ENCODE measurements at regions not wholly inside any gene's neighbourhood (a gene's known extent, or its start where the extent isn't known, plus 50 kb on each side); places are given as distances from the start of the nearest gene placed in this dataset.

DNA sequence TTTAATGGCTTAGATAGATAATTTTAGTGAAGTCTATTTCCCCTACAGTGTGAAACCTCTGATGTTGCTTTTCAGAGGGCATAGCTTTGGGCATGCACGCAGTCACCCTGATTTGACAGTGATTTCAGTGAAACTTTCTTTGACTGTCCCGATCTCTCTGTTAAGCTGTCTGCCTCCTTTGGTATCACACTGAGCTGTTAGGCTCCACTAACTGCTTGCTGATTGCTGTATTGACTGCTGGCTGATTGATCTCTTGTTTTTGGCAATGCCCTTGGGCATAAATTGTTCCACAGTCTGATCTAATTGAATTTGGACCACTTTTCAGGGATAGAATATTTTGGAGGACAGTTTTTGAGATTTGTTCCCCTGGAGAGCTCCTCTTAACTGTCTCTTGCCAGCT is 68.5 kb upstream of the CCDC54 start:
- DNase-seq: no peak

DNA sequence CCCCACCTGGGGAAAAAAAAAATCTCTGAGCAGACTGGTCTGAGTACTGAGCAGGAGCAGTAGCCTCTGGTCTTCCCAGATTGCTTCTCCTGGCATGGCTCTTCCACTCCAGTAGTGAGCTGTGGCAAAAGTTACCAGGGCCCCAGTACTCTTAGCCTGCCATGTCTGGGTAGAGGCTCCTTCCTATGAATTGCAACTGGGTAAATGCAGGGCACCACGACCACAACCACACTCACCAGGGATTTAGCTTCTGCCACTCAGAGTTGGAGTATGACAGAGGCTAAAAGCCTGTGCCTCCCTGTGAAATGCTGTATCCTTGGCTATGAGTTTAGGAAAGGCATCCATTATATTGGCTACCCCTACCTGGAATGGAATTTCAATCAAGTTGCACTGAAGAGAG is 67.9 kb upstream of the CCDC54 start:
- no peak for DNase-seq

DNA sequence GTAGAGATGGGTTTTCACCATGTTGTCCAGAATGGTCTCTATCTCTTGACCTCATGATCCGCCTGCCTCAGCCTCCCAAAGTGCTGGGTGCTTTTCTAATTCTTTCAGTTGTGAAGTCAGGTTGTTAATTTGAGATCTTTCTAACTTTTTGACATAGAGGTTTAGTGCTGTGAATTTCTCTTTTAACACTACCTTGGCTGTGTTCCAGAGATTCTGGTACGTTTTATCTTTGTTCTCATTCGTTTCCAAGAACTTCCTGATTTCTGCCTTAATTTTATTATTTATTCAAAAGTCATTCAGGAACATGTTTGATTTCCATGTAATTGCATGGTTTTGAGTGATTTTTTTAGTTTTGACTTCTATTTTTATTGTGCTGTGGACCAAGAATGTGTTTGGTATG is 63.5 kb upstream of the CCDC54 start:
- no peak for DNase-seq

DNA sequence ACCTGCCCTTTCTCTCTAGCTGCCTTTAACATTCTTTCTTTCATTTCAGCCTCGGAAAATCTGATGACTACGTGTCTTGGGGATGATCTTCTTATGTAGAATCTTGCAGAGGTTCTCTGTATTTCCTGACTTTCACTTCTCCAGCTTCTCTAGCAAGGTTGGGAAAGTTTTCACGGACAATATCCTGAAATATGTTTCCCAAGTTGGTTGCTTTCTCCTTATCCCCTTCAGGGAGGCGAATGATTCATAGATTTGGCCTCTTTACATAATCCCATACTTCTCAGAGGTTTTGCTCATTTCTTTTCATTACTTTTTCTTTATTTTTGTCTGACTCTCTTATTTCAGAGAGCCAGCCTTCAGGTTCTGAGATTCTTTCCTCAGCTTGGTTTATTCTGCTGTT is 62.1 kb upstream of the CCDC54 start:
- DNase-seq: no peak

DNA sequence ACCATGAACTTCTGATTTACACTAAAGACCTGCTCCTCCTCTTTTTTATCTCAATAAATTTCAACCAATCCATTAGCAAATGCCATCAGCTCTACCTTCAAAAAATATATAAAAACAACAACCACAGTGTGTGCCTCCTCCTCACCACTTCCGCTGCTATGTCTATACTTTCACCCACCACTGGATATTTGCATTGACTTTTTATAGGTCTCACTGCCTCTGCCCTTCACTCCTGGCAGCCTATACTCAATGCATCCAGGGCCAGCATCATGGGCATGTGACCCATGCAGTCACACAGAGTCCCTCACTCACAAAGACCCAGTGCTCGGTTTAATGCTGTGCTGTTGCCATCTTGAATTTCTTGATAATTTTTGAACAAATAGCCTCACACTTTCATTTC is 53.5 kb upstream of the CCDC54 start:
- DNase-seq: no peak

DNA sequence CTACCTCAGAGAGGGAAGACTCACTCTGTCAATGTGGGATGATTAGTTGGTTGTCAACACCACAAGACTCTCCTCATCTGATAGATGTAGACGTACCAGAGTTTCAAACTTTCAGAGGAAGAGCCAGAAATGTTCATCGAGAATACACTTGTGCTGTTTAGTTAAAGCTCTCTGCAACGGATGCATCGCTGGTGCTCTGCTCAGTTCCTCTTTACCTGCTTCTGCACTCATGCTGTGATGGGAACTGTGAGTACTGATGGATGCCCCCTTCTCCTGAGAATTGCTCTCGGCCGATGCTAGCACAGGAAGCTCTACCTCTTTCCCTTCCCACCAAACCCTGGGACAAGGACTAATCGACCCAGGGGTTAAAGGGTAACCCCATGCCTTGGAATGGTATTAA is 51.8 kb upstream of the CCDC54 start:
- no peak for DNase-seq
